Stimulated activated CD4-positive, alpha-beta T cell treated with anti-CD3 and anti-CD28 coated beads, Interleukin-2, amount 100 ng/mL, for 4 hours (primary cell): ENCODE measurements at regions not wholly inside any gene's neighbourhood (a gene's known extent, or its start where the extent isn't known, plus 50 kb on each side); places are given as distances from the start of the nearest gene placed in this dataset.
"Not testable (repeated sequence)": the region's sequence is repeated elsewhere in the genome, so short reads cannot be mapped to it uniquely, and the experiment has no call there.

Source experiments
- DNase-seq: peaks from one replicate; pipeline ENCODE4 v3.0.0-alpha.2; 2020; ENCODE audit warnings: low read depth

- DNase-seq = no peak
Observed at GRCh38 chr16:85220964-85221731, 108.9 kb upstream of the CIBAR2 start.

GRCh38 chr16:85221771-85222154, 109.5 kb upstream of the CIBAR2 start:
- DNase-seq = no peak

- DNase-seq = no peak
Observed at GRCh38 chr16:85222155-85222863, 110.0 kb upstream of the CIBAR2 start.

- DNase-seq = no peak
Observed at GRCh38 chr16:85225257-85225656, 113.0 kb upstream of the CIBAR2 start.

GRCh38 chr16:85225721-85226120, 113.4 kb upstream of the CIBAR2 start:
- DNase-seq = no peak

- no peak for DNase-seq
Observed at GRCh38 chr16:85227084-85227945, 115.0 kb upstream of the CIBAR2 start.

GRCh38 chr16:85227946-85228862, 115.9 kb upstream of the CIBAR2 start:
- DNase-seq = no peak

GRCh38 chr16:85228970-85229430, 116.7 kb upstream of the CIBAR2 start:
- no peak for DNase-seq

- no peak for DNase-seq
Observed at GRCh38 chr16:85229869-85230462, 117.7 kb upstream of the CIBAR2 start.

- DNase-seq = not testable (repeated sequence)
Observed at GRCh38 chr16:85230764-85231383, 118.6 kb upstream of the CIBAR2 start.

- DNase-seq = no peak
Observed at GRCh38 chr16:85231959-85232358, 119.7 kb upstream of the CIBAR2 start.

GRCh38 chr16:85232369-85233142, 120.3 kb upstream of the CIBAR2 start:
- DNase-seq = no peak

- no peak for DNase-seq
Observed at GRCh38 chr16:85233516-85233915, 121.2 kb upstream of the CIBAR2 start.

GRCh38 chr16:85234310-85235204, 122.3 kb upstream of the CIBAR2 start:
- DNase-seq = no peak

- DNase-seq = no peak
Observed at GRCh38 chr16:85235991-85236817, 123.9 kb upstream of the CIBAR2 start.

- no peak for DNase-seq
Observed at GRCh38 chr16:85236818-85237150, 124.5 kb upstream of the CIBAR2 start.

GRCh38 chr16:85237817-85238216, 125.5 kb upstream of the CIBAR2 start:
- DNase-seq = no peak

GRCh38 chr16:85238233-85238647, 126.0 kb upstream of the CIBAR2 start:
- DNase-seq = no peak
